ENCODE measurements at regions not wholly inside any gene's neighbourhood (a gene's known extent, or its start where the extent isn't known, plus 50 kb on each side); places are given as distances from the start of the nearest gene placed in this dataset.
"Not testable (repeated sequence)": the region's sequence is repeated elsewhere in the genome, so short reads cannot be mapped to it uniquely, and the experiment has no call there.

GRCh38 chr4:8983921-8984320, 112.3 kb upstream of the HMX1 start:
- TF ChIP-seq CTCF, POLR2AphosphoS5 (IDR thresholded peaks at IDR 0.05): not testable (repeated sequence)

Measured in prostate gland (tissue), 2 donors.